OCI-LY3 (cell line): ENCODE measurements at regions not wholly inside any gene's neighbourhood (a gene's known extent, or its start where the extent isn't known, plus 50 kb on each side); places are given as distances from the start of the nearest gene placed in this dataset.

ENCODE experiments used
- H2AFZ ChIP-seq: fragments of 200-600, 300-600 bp; shearing (Covaris generic); 2 replicates; pipeline ENCODE4 v1.6.0; 2014; ENCODE audit warnings: antibody characterized with exemption, low read depth, low read length
- H3K27ac ChIP-seq: fragments of 200-600, 300-600 bp; sonication (generic); 2 replicates; pipeline ENCODE4 v1.5.1; 2014; ENCODE audit warnings: mild to moderate bottlenecking, low read length, moderate library complexity, mixed read lengths
- H3K27me3 ChIP-seq: fragments of 200-600, 300-600 bp; sonication (generic); 2 replicates; pipeline ENCODE4 v1.6.1; 2014; ENCODE audit warnings: low read depth, low read length, mixed read lengths
- H3K36me3 ChIP-seq: fragments of 200-600, 300-600 bp; sonication (generic); replicated peaks from 2 replicates; pipeline ENCODE3; 2014; ENCODE audit warnings: low read depth, low read length, mixed read lengths
- H3K4me1 ChIP-seq: fragments of 300-600, 200-600 bp; sonication (generic); 2 replicates; pipeline ENCODE4 v1.6.1; 2014; ENCODE audit warnings: low read length, mixed read lengths
- H3K4me2 ChIP-seq: fragments of 200-600, 300-600 bp; sonication (generic); 2 replicates; pipeline ENCODE4 v1.6.1; 2014; ENCODE audit warnings: low read length, mixed read lengths
- H3K4me3 ChIP-seq: fragments of 300-600, 200-600 bp; sonication (generic); 2 replicates; pipeline ENCODE4 v1.5.1; 2014; ENCODE audit warnings: antibody characterized with exemption, mild to moderate bottlenecking, low read length, moderate library complexity
- H3K79me2 ChIP-seq: fragments of 300-600, 200-600 bp; shearing (Covaris generic); 2 replicates; pipeline ENCODE4 v1.6.1; 2014; ENCODE audit warnings: mild to moderate bottlenecking, low read length, mixed read lengths
- H3K9ac ChIP-seq: fragments of 300-600, 200-600 bp; shearing (Covaris generic); 2 replicates; pipeline ENCODE4 v1.6.0; 2014; ENCODE audit warnings: mild to moderate bottlenecking, low read length, moderate library complexity
- H3K9me3 ChIP-seq: fragments of 200-600, 300-600 bp; shearing (Covaris generic); 2 replicates; pipeline ENCODE4 v1.6.1; 2014; ENCODE audit warnings: low read length, mixed read lengths; ENCODE audit not compliant: insufficient read depth
- H4K20me1 ChIP-seq: fragments of 200-600, 300-600 bp; sonication (generic); 2 replicates; pipeline ENCODE4 v1.6.1; 2016; ENCODE audit warnings: low read length, mixed read lengths; ENCODE audit not compliant: insufficient read depth
- CTCF ChIP-seq: fragments of 200-600, 300-600 bp; sonication (generic); IDR thresholded peaks from 2 replicates; pipeline ENCODE4 v1.5.1; 2014; ENCODE audit warnings: antibody characterized with exemption, low read length, low read depth
- EZH2phosphoT487 ChIP-seq: fragments of 200-600 bp; shearing (Covaris generic); IDR thresholded peaks from 2 replicates; pipeline ENCODE4 v1.6.1; 2018; ENCODE audit warnings: antibody characterized with exemption, mixed run types, low read depth

- Histone ChIP-seq H3K36me3 (no peaks in the 10 kb centered on the region), H2AFZ (no peak overlapping the region), H3K79me2 (no peaks in the 10 kb centered on the region), H3K27ac (no peak overlapping the region), H3K4me2 (no peak overlapping the region), H4K20me1 (no peaks in the 10 kb centered on the region), H3K4me1 (no peaks in the 10 kb centered on the region), H3K27me3 (no peaks in the 10 kb centered on the region), H3K4me3 (no peak overlapping the region), H3K9ac (no peak overlapping the region), H3K9me3 (no peaks in the 10 kb centered on the region)
- TF ChIP-seq EZH2phosphoT487 (no peak), CTCF (no peak)
Observed at GRCh38 chr4:186939766-186940165, 216.1 kb upstream of the FAT1 start.

GRCh38 chr4:186940476-186940875 lies 216.8 kb upstream of the FAT1 start:
- TF ChIP-seq CTCF, result no peak
- no peak overlapping the region for H2AFZ ChIP-seq
- H3K4me3 ChIP-seq, result no peak overlapping the region
- H3K79me2 ChIP-seq, result no peaks in the 10 kb centered on the region
- no peaks in the 10 kb centered on the region for H4K20me1 ChIP-seq
- no peak overlapping the region for H3K27ac ChIP-seq
- H3K9ac ChIP-seq, result no peak overlapping the region
- no peaks in the 10 kb centered on the region for H3K9me3 ChIP-seq
- no peaks in the 10 kb centered on the region for H3K36me3 ChIP-seq
- no peaks in the 10 kb centered on the region for H3K4me1 ChIP-seq
- no peak overlapping the region for H3K4me2 ChIP-seq
- no peaks in the 10 kb centered on the region for H3K27me3 ChIP-seq

- no peaks in the 10 kb centered on the region for H3K79me2 ChIP-seq
- no peak overlapping the region for H3K4me2 ChIP-seq
- H3K9me3 ChIP-seq, result no peaks in the 10 kb centered on the region
- no peak overlapping the region for H3K27ac ChIP-seq
- no peaks in the 10 kb centered on the region for H4K20me1 ChIP-seq
- no peaks in the 10 kb centered on the region for H3K4me1 ChIP-seq
- no peak overlapping the region for H2AFZ ChIP-seq
- no peak for TF ChIP-seq EZH2phosphoT487
- TF ChIP-seq CTCF, result no peak
- H3K36me3 ChIP-seq, result no peaks in the 10 kb centered on the region
- no peaks in the 10 kb centered on the region for H3K27me3 ChIP-seq
- H3K9ac ChIP-seq, result no peak overlapping the region
- H3K4me3 ChIP-seq, result no peak overlapping the region
Observed at GRCh38 chr4:186942758-186943377, 219.2 kb upstream of the FAT1 start.

- Histone ChIP-seq H4K20me1 (no peaks in the 10 kb centered on the region), H3K4me1 (no peaks in the 10 kb centered on the region), H3K27me3 (no peaks in the 10 kb centered on the region), H2AFZ (no peak overlapping the region), H3K27ac (no peak overlapping the region), H3K9ac (no peak overlapping the region), H3K9me3 (no peaks in the 10 kb centered on the region), H3K79me2 (no peaks in the 10 kb centered on the region), H3K4me3 (no peak overlapping the region), H3K36me3 (no peaks in the 10 kb centered on the region), H3K4me2 (no peak overlapping the region)
- TF ChIP-seq EZH2phosphoT487 (no peak), CTCF (no peak)
Observed at GRCh38 chr4:186943411-186943810, 219.8 kb upstream of the FAT1 start.
